Keratinocyte (primary cell): ENCODE measurements at regions not wholly inside any gene's neighbourhood (a gene's known extent, or its start where the extent isn't known, plus 50 kb on each side); places are given as distances from the start of the nearest gene placed in this dataset.

ENCODE experiments used
- DNase-seq: peaks from one replicate; pipeline ENCODE4 v3.0.0-alpha.2; 2011; ENCODE audit warnings: low read depth, missing footprints, low spot score
- FAIRE-seq: peaks from 2 replicates; lab custom pipeline; 2011; peaks lifted over from hg19 to GRCh38; lab: Jason Lieb, UNC
- H2AFZ ChIP-seq: 2 replicates; pipeline ENCODE4 v1.6.0; 2012; ENCODE audit warnings: low read length, control low read depth, inconsistent platforms; ENCODE audit not compliant: control insufficient read depth
- H3K27ac ChIP-seq: 2 replicates; pipeline ENCODE4 v1.5.1; 2011; ENCODE audit warnings: low read length; ENCODE audit not compliant: control insufficient read depth, insufficient read depth
- H3K27me3 ChIP-seq: 3 replicates; pipeline ENCODE4 v1.6.0; 2011; ENCODE audit warnings: low read length; ENCODE audit not compliant: control insufficient read depth, insufficient read depth; ENCODE audit errors: extremely low read depth
- H3K36me3 ChIP-seq, 2 experiments: 2 replicates in 1 of 2; 3 replicates in 1 of 2; pipeline ENCODE4 v1.5.1; 2011; ENCODE audit warnings: low read length in 2 of 2, mild to moderate bottlenecking in 1 of 2; ENCODE audit not compliant: control insufficient read depth in 2 of 2, insufficient read depth in 2 of 2; ENCODE audit errors: extremely low read depth in 1 of 2
- H3K4me1 ChIP-seq: 3 replicates; pipeline ENCODE4 v1.5.1; 2011; ENCODE audit warnings: low read length; ENCODE audit not compliant: control insufficient read depth, insufficient read depth; ENCODE audit errors: extremely low read depth
- H3K4me2 ChIP-seq: 3 replicates; pipeline ENCODE4 v1.6.0; 2011; ENCODE audit warnings: low read depth, low read length; ENCODE audit not compliant: control insufficient read depth, insufficient read depth; ENCODE audit errors: extremely low read depth
- H3K4me3 ChIP-seq, 3 experiments: fragments of 200-600 bp in 1 of 3; sonication (generic) in 1 of 3; 2 replicates in 2 of 3; 3 replicates in 1 of 3; pipeline ENCODE4 v1.5.1; 2011 to 2016; ENCODE audit warnings: low read length in 3 of 3, mild to moderate bottlenecking in 3 of 3, control low read depth in 2 of 3, inconsistent platforms in 1 of 3, low read depth in 1 of 3, mixed read lengths in 1 of 3, mixed run types in 1 of 3, moderate library complexity in 1 of 3; ENCODE audit not compliant: control insufficient read depth in 2 of 3, insufficient read depth in 2 of 3; ENCODE audit errors: extremely low read depth in 1 of 3
- H3K79me2 ChIP-seq: 2 replicates; pipeline ENCODE4 v1.6.0; 2012; ENCODE audit warnings: low read length; ENCODE audit not compliant: control insufficient read depth, insufficient read depth
- H3K9ac ChIP-seq: 3 replicates; pipeline ENCODE4 v1.6.0; 2011; ENCODE audit warnings: low read length; ENCODE audit not compliant: control insufficient read depth, insufficient read depth; ENCODE audit errors: extremely low read depth
- H3K9me1 ChIP-seq: 3 replicates; pipeline ENCODE4 v1.6.0; 2011; ENCODE audit warnings: low read length; ENCODE audit not compliant: control insufficient read depth, insufficient read depth; ENCODE audit errors: extremely low read depth
- H3K9me3 ChIP-seq: 2 replicates; pipeline ENCODE4 v1.5.1; 2012; ENCODE audit warnings: low read depth, low read length; ENCODE audit not compliant: control insufficient read depth
- H4K20me1 ChIP-seq: 3 replicates; pipeline ENCODE4 v1.6.0; 2011; ENCODE audit warnings: low read length; ENCODE audit not compliant: control insufficient read depth, insufficient read depth; ENCODE audit errors: extremely low read depth
- CTCF ChIP-seq, 3 experiments: IDR thresholded peaks in 1 of 3; conservative IDR thresholded peaks in 1 of 3; optimal IDR thresholded peaks in 1 of 3; 2 replicates in 2 of 3; 3 replicates in 1 of 3; pipeline versions ENCODE3 to v1.5.1; 2011; ENCODE audit warnings: low read length in 3 of 3, mild to moderate bottlenecking in 3 of 3, moderate library complexity in 2 of 3, control low read depth in 1 of 3, inconsistent platforms in 1 of 3; ENCODE audit not compliant: insufficient read depth in 2 of 3; ENCODE audit errors: extremely low read depth in 1 of 3
- EZH2 ChIP-seq: IDR thresholded peaks from one replicate; pipeline ENCODE4 v1.6.1; 2012; ENCODE audit warnings: inconsistent platforms, mild to moderate bottlenecking, low read length, moderate library complexity
- dilution Hi-C: fragments of 300-500 bp; cut with MboI; formaldehyde crosslinking; loops from one replicate; pipeline ENCODE4 v1.7.0; 2020; ENCODE audit warnings: low sequenced_read_pairs; ENCODE audit not compliant: extremely low pct_ligation_motif_present

DNA sequence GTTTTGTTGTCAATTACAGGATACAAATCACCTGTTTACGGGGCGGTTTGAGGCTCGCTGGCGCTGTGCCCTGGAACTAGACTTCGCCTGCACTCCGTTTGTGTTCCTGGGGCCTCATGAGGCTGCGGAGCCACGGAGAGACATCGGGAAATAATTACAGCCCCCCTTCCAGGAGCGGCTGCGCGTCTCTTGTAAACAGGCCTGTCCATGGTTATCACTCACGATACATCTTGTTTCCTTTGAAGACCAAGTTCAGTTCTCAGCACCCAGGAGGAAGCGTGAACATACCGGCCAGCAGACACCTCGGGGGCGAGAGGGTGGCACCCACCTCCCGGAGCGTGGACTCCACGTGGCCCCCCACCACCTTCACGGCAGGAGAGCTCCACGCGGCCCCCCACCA, 297.1 kb upstream of the IRX4 start:
- Histone ChIP-seq H3K9ac (no peak overlapping the region), H4K20me1 (no peaks in the 10 kb centered on the region), H3K4me2 (no peak overlapping the region), H3K27me3 (no peaks in the 10 kb centered on the region), H3K36me3 (no peaks in the 10 kb centered on the region), H2AFZ (no peak overlapping the region), H3K4me3 (no peak overlapping the region), H3K27ac (no peak overlapping the region), H3K9me3 (no peaks in the 10 kb centered on the region), H3K9me1 (no peaks in the 10 kb centered on the region), H3K79me2 (no peaks in the 10 kb centered on the region), H3K4me1 (peaks cover 16% of the 10 kb centered on the region)
- FAIRE-seq = no peak
- TF ChIP-seq EZH2 = no peak
- no peak for TF ChIP-seq CTCF (optimal IDR thresholded peaks at IDR 0.05 in 1 of 3, IDR thresholded peaks at IDR 0.05 in 1 of 3, conservative IDR thresholded peaks at IDR 0.05 in 1 of 3; ENCODE audit: extremely low read depth in 1 of 3, insufficient read depth in 2 of 3, low read length in 3 of 3)
- dilution Hi-C loops = no loop called here
- DNase-seq = no peak

DNA sequence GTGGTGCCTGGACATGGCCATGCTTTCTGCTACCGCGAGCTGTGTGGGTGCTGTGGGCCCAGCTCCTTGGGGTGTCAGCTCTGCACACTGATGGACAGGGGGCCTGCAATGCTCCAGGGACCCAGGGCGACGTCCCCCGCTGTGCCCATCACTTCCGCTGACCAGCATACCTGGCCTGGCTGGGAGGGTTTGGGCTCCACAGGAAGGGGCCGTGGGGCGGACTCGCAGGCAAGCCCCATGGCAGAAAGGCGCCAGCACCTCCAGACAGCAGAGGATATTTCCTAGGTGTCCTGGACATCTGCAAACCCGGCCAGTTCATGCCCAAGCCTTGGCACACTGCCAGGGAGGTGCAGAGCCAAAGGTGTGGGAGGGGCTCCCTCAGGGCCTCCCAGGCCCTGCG, 295.8 kb upstream of the IRX4 start:
- Histone ChIP-seq H2AFZ (no peak overlapping the region), H3K27ac (no peak overlapping the region), H3K9me3 (no peaks in the 10 kb centered on the region), H3K27me3 (no peaks in the 10 kb centered on the region), H3K79me2 (no peaks in the 10 kb centered on the region), H3K4me1 (peaks cover 16% of the 10 kb centered on the region), H4K20me1 (no peaks in the 10 kb centered on the region), H3K9ac (no peak overlapping the region), H3K36me3 (no peaks in the 10 kb centered on the region), H3K4me2 (no peak overlapping the region), H3K4me3 (no peak overlapping the region), H3K9me1 (no peaks in the 10 kb centered on the region)
- TF ChIP-seq CTCF (optimal IDR thresholded peaks at IDR 0.05 in 1 of 3, IDR thresholded peaks at IDR 0.05 in 1 of 3, conservative IDR thresholded peaks at IDR 0.05 in 1 of 3; ENCODE audit: extremely low read depth in 1 of 3, insufficient read depth in 2 of 3, low read length in 3 of 3) = no peak
- TF ChIP-seq EZH2 = no peak
- DNase-seq = no peak
- no peak for FAIRE-seq
- dilution Hi-C loops = no loop called here
